GM21423 (cell line): ENCODE measurements at regions not wholly inside any gene's neighbourhood (a gene's known extent, or its start where the extent isn't known, plus 50 kb on each side); places are given as distances from the start of the nearest gene placed in this dataset.

Source experiments
- ATAC-seq: cut with Tn5 transposase; IDR thresholded peaks from one replicate; pipeline ENCODE4 v1.9.1; 2021; ENCODE audit warnings: mild to moderate bottlenecking, moderate library complexity; ENCODE audit not compliant: unreplicated experiment

- no peak for ATAC-seq
These were observed 255.5 kb upstream of the ANO3 start for GRCh38 chr11:26076233-26076990.

GRCh38 chr11:26078231-26078821 is 253.6 kb upstream of the ANO3 start:
- ATAC-seq = no peak

- no peak for ATAC-seq
These were observed 247.6 kb upstream of the ANO3 start for GRCh38 chr11:26084313-26084712.

GRCh38 chr11:26086028-26086427 is 245.9 kb upstream of the ANO3 start:
- no peak for ATAC-seq

- peak; percentile 97 for ATAC-seq
These were observed 244.6 kb upstream of the ANO3 start for GRCh38 chr11:26087120-26087935.

GRCh38 chr11:26088391-26088790 is 243.5 kb upstream of the ANO3 start:
- ATAC-seq = no peak

- ATAC-seq = no peak
These were observed 241.3 kb upstream of the ANO3 start for GRCh38 chr11:26090651-26091050.

GRCh38 chr11:26093206-26093605 is 238.7 kb upstream of the ANO3 start:
- no peak for ATAC-seq

- no peak for ATAC-seq
These were observed 236.6 kb upstream of the ANO3 start for GRCh38 chr11:26095340-26095739.

- no peak for ATAC-seq
These were observed 235.5 kb upstream of the ANO3 start for GRCh38 chr11:26096451-26096850.

- no peak for ATAC-seq
These were observed 229.6 kb upstream of the ANO3 start for GRCh38 chr11:26102325-26102724.

GRCh38 chr11:26105762-26106423 is 226.0 kb upstream of the ANO3 start:
- no peak for ATAC-seq

- no peak for ATAC-seq
These were observed 225.2 kb upstream of the ANO3 start for GRCh38 chr11:26106726-26107125.

- no peak for ATAC-seq
These were observed 222.1 kb upstream of the ANO3 start for GRCh38 chr11:26109658-26110368.

GRCh38 chr11:26112264-26112663 is 219.7 kb upstream of the ANO3 start:
- ATAC-seq = no peak

GRCh38 chr11:26121466-26121865 is 210.5 kb upstream of the ANO3 start:
- no peak for ATAC-seq

- no peak for ATAC-seq
These were observed 205.2 kb upstream of the ANO3 start for GRCh38 chr11:26126741-26127140.

GRCh38 chr11:26127336-26127735 is 204.6 kb upstream of the ANO3 start:
- no peak for ATAC-seq

- ATAC-seq = no peak
These were observed 200.5 kb upstream of the ANO3 start for GRCh38 chr11:26131406-26131805.

GRCh38 chr11:26134053-26134452 is 197.9 kb upstream of the ANO3 start:
- no peak for ATAC-seq
